ENCODE measurements at regions not wholly inside any gene's neighbourhood (a gene's known extent, or its start where the extent isn't known, plus 50 kb on each side); places are given as distances from the start of the nearest gene placed in this dataset.

- Histone ChIP-seq H3K9me3 (no peaks in the 10 kb centered on the region), H3K4me3 (no peak overlapping the region), H3K36me3 (ENCODE audit: low read depth) (no peaks in the 10 kb centered on the region), H3K4me1 (ENCODE audit: low read depth) (no peaks in the 10 kb centered on the region)
- intact Hi-C loops (cut with DNase I, micrococcal nuclease), result loop anchor here in 1 of 2 donors (2.0 kb wide), 1 partner anchor 45 kb away; no protein-coding TSS in a partner anchor
- TF ChIP-seq, protein P1, sequence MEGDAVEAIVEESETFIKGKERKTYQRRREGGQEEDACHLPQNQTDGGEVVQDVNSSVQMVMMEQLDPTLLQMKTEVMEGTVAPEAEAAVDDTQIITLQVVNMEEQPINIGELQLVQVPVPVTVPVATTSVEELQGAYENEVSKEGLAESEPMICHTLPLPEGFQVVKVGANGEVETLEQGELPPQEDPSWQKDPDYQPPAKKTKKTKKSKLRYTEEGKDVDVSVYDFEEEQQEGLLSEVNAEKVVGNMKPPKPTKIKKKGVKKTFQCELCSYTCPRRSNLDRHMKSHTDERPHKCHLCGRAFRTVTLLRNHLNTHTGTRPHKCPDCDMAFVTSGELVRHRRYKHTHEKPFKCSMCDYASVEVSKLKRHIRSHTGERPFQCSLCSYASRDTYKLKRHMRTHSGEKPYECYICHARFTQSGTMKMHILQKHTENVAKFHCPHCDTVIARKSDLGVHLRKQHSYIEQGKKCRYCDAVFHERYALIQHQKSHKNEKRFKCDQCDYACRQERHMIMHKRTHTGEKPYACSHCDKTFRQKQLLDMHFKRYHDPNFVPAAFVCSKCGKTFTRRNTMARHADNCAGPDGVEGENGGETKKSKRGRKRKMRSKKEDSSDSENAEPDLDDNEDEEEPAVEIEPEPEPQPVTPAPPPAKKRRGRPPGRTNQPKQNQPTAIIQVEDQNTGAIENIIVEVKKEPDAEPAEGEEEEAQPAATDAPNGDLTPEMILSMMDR (IDR thresholded peaks at IDR 0.05), result no peak
- no peak for ATAC-seq
- no peak for DNase-seq
These were observed 93.2 kb downstream of the GASK1B start for GRCh38 chr4:158079661-158080060.

DNA sequence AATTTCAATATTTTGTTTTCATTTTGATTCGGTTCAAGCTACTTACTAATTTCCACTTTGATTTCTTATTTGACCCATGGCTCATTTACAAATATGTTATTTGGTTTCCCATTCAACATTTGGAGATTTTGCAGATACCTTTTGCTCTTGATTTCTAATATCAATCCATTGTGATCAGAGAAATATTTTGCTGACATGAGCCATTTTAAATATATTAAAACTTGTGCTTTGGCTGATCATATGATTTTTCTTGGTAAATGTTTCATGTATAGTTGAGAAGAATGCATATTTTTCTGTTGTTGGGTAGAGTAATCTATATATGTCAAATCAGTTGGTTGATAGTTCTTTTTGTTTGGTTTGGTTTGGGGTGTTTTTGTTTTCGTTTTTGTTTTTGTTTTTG is 95.0 kb downstream of the GASK1B start:
- intact Hi-C loops (cut with DNase I, micrococcal nuclease), result loop anchor here in 1 of 2 donors (2.0 kb wide), 1 partner anchor 43 kb away; no protein-coding TSS in a partner anchor
- ATAC-seq (no peak), DNase-seq (no peak)
- H3K36me3 ChIP-seq (ENCODE audit: low read depth), result no peaks in the 10 kb centered on the region
- H3K4me3 ChIP-seq, result no peak overlapping the region
- no peaks in the 10 kb centered on the region for H3K4me1 ChIP-seq (ENCODE audit: low read depth)
- TF ChIP-seq, protein P1 (IDR thresholded peaks at IDR 0.05), result no peak
- no peaks in the 10 kb centered on the region for H3K9me3 ChIP-seq

GRCh38 chr4:158074851-158075250 is 98.0 kb downstream of the GASK1B start:
- TF ChIP-seq, protein P1 (IDR thresholded peaks at IDR 0.05), result no peak
- no peaks in the 10 kb centered on the region for H3K9me3 ChIP-seq
- H3K36me3 ChIP-seq (ENCODE audit: low read depth), result no peaks in the 10 kb centered on the region
- H3K4me1 ChIP-seq (ENCODE audit: low read depth), result no peaks in the 10 kb centered on the region
- DNase-seq (no peak), ATAC-seq (no peak)
- intact Hi-C loops (cut with DNase I, micrococcal nuclease), result no loop called here
- no peak overlapping the region for H3K4me3 ChIP-seq

DNA sequence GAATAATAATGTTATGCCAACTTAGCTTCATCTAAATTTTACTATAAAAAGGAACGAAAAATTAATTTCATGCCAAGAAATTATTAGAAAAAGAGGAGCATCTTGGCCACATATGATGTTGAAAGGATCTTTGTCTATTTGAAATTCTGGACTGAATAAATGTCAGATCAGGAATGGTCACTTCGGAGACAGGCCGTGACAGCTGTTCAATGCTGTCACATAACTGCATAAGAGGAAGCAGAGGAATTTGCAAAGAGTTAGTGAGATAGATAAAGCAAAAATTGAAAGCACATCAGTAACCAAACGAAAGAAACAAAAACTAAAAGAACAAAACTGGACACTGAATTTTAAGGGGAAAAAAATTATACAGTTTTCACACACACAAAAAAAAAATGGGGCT is 100.9 kb downstream of the GASK1B start:
- no peak for DNase-seq
- H3K4me1 ChIP-seq (ENCODE audit: low read depth), result no peaks in the 10 kb centered on the region
- TF ChIP-seq, protein P1 (IDR thresholded peaks at IDR 0.05), result no peak
- intact Hi-C loops (cut with DNase I, micrococcal nuclease), result no loop called here
- ATAC-seq, result no peak
- H3K36me3 ChIP-seq (ENCODE audit: low read depth), result no peaks in the 10 kb centered on the region
- H3K4me3 ChIP-seq, result no peak overlapping the region
- H3K9me3 ChIP-seq, result no peaks in the 10 kb centered on the region

GRCh38 chr4:158068068-158068467 is 104.8 kb downstream of the GASK1B start:
- no peak for ATAC-seq
- Histone ChIP-seq H3K4me3 (no peak overlapping the region), H3K9me3 (no peaks in the 10 kb centered on the region), H3K36me3 (ENCODE audit: low read depth) (no peaks in the 10 kb centered on the region), H3K4me1 (ENCODE audit: low read depth) (no peaks in the 10 kb centered on the region)
- TF ChIP-seq, protein P1 (IDR thresholded peaks at IDR 0.05), result no peak
- no peak for DNase-seq
- intact Hi-C loops (cut with DNase I, micrococcal nuclease), result no loop called here

DNA sequence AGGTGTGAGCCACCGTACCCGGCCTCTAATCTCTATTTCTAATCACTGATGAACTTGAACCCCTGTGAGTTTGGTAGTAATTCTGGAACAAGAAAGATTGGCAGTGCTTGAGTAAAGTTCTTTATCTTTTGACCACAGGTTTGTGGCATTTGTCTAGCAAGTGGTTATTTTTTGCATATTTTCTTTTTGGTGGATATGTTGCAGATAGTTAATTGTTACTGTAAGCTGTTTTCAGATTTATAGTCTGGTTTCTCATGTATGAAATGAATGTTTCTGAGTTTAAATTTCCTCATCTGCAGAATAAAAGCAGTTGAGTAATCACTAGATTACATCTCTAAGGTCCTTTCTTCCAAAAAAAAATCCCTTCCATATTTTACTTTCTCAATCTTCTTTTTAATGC is 105.2 kb downstream of the GASK1B start:
- no peaks in the 10 kb centered on the region for H3K4me1 ChIP-seq (ENCODE audit: low read depth)
- intact Hi-C loops (cut with DNase I, micrococcal nuclease), result no loop called here
- H3K9me3 ChIP-seq, result no peaks in the 10 kb centered on the region
- no peak for DNase-seq
- no peaks in the 10 kb centered on the region for H3K36me3 ChIP-seq (ENCODE audit: low read depth)
- TF ChIP-seq, protein P1 (IDR thresholded peaks at IDR 0.05), result no peak
- no peak overlapping the region for H3K4me3 ChIP-seq
- ATAC-seq, result no peak

Data from mucosa of descending colon (tissue), 3 donors.